IMR-90 (cell line): ENCODE measurements at regions not wholly inside any gene's neighbourhood (a gene's known extent, or its start where the extent isn't known, plus 50 kb on each side); places are given as distances from the start of the nearest gene placed in this dataset.

Experiments
- ATAC-seq: fragments of 200-7000 bp; cut with Tn5 transposase; 2 replicates; pipeline ENCODE4 v1.9.1; 2020; ENCODE audit warnings: low read depth, mild to moderate bottlenecking, moderate library complexity
- BruUV-seq: library from RNA; stranded (reverse); fragments of 400-500 nt; replicated peaks from 2 replicates; lab custom pipeline; 2021; lab: Mats Ljungman, UMichigan
- CTCF ChIA-PET: fragments of 300-600 bp; formaldehyde crosslinking; extraction: SDS; loops from one replicate; lab custom pipeline; 2021; ENCODE audit warnings: antibody characterized with exemption; lab: Yijun Ruan, JAX
- POLR2A ChIA-PET: fragments of 300-600 bp; sonication (Branson Sonifier 250); formaldehyde crosslinking; loops from one replicate; lab custom pipeline; 2022; ENCODE audit warnings: antibody characterized with exemption; ENCODE audit not compliant: unreplicated experiment; lab: Charles Lee
- DNase-seq: peaks from one replicate; pipeline ENCODE4 v3.0.0; 2013
- H2AFZ ChIP-seq: replicated peaks from 2 replicates; pipeline ENCODE3; 2013; ENCODE audit warnings: low read length, mild to moderate bottlenecking; ENCODE audit not compliant: poor library complexity
- H2AK5ac ChIP-seq: 2 replicates; pipeline ENCODE4 v1.6.1; 2013; ENCODE audit warnings: low read depth, low read length, inconsistent platforms
- H2AK9ac ChIP-seq: replicated peaks from 2 replicates; pipeline ENCODE3; 2013; ENCODE audit warnings: mild to moderate bottlenecking, low read depth, low read length, moderate library complexity; ENCODE audit not compliant: poor library complexity
- H2BK120ac ChIP-seq: 2 replicates; pipeline ENCODE4 v1.6.1; 2013; ENCODE audit warnings: low read depth, low read length, inconsistent platforms
- H2BK15ac ChIP-seq: 3 replicates; pipeline ENCODE4 v1.6.1; 2013; ENCODE audit warnings: low read depth, low read length, inconsistent platforms
- H2BK20ac ChIP-seq: 2 replicates; pipeline ENCODE4 v1.6.1; 2013; ENCODE audit warnings: low read depth, mild to moderate bottlenecking, inconsistent platforms, low read length, moderate library complexity
- H2BK5ac ChIP-seq: 2 replicates; pipeline ENCODE4 v1.6.1; 2013; ENCODE audit warnings: mild to moderate bottlenecking, low read depth, low read length, inconsistent platforms; ENCODE audit not compliant: poor library complexity, severe bottlenecking
- H3K14ac ChIP-seq: replicated peaks from 2 replicates; pipeline ENCODE4 v1.6.1; 2013; ENCODE audit warnings: low read depth, low read length, inconsistent platforms
- H3K18ac ChIP-seq: 2 replicates; pipeline ENCODE4 v1.6.1; 2013; ENCODE audit warnings: low read depth, low read length, control low read depth
- H3K23ac ChIP-seq: 2 replicates; pipeline ENCODE4 v1.6.1; 2013; ENCODE audit warnings: low read depth, low read length, inconsistent platforms
- H3K27ac ChIP-seq: 2 replicates; pipeline ENCODE4 v1.5.1; 2013; ENCODE audit warnings: mild to moderate bottlenecking, control low read depth, low read length; ENCODE audit not compliant: insufficient read depth
- H3K27me3 ChIP-seq: 2 replicates; pipeline ENCODE4 v1.6.1; 2013; ENCODE audit warnings: low read length; ENCODE audit not compliant: control insufficient read depth, insufficient read depth
- H3K36me3 ChIP-seq: 2 replicates; pipeline ENCODE4 v1.6.1; 2013; ENCODE audit warnings: low read length, mixed read lengths; ENCODE audit not compliant: control insufficient read depth, insufficient read depth
- H3K4ac ChIP-seq: 2 replicates; pipeline ENCODE4 v1.6.1; 2013; ENCODE audit warnings: low read depth, low read length, inconsistent platforms
- H3K4me1 ChIP-seq: 2 replicates; pipeline ENCODE4 v1.6.1; 2013; ENCODE audit warnings: low read length, mixed read lengths; ENCODE audit not compliant: control insufficient read depth, insufficient read depth
- H3K4me2 ChIP-seq: 2 replicates; pipeline ENCODE4 v1.6.1; 2013; ENCODE audit warnings: low read depth, mild to moderate bottlenecking, control low read depth, low read length, moderate library complexity
- H3K4me3 ChIP-seq: 2 replicates; pipeline ENCODE4 v1.5.1; 2013; ENCODE audit warnings: low read depth, mild to moderate bottlenecking, control low read depth, low read length, moderate library complexity; ENCODE audit not compliant: insufficient read depth
- H3K56ac ChIP-seq: 2 replicates; pipeline ENCODE4 v1.6.1; 2013; ENCODE audit warnings: low read length, inconsistent platforms; ENCODE audit not compliant: insufficient read depth; ENCODE audit errors: extremely low read depth
- H3K79me1 ChIP-seq, 2 experiments: 2 replicates each; pipeline ENCODE4 v1.6.1; 2013; ENCODE audit warnings: low read length in 2 of 2, inconsistent platforms in 1 of 2, low read depth in 1 of 2
- H3K9ac ChIP-seq: 2 replicates; pipeline ENCODE4 v1.6.1; 2013; ENCODE audit warnings: low read depth, low read length, control low read depth
- H3K9me1 ChIP-seq: 2 replicates; pipeline ENCODE4 v1.6.1; 2013; ENCODE audit warnings: low read length, inconsistent platforms; ENCODE audit not compliant: insufficient read depth
- H3K9me3 ChIP-seq: 2 replicates; pipeline ENCODE4 v1.6.1; 2013; ENCODE audit warnings: low read length; ENCODE audit not compliant: control insufficient read depth, insufficient read depth
- H4K20me1 ChIP-seq: 2 replicates; pipeline ENCODE4 v1.6.1; 2013; ENCODE audit warnings: low read length, inconsistent platforms; ENCODE audit not compliant: insufficient read depth
- H4K5ac ChIP-seq: 2 replicates; pipeline ENCODE4 v1.6.1; 2013; ENCODE audit warnings: mild to moderate bottlenecking, low read depth, low read length, control low read depth
- H4K8ac ChIP-seq, 2 experiments: 2 replicates each; pipeline ENCODE4 v1.6.1; 2013; ENCODE audit warnings: low read depth in 2 of 2, low read length in 2 of 2, control low read depth in 1 of 2, inconsistent platforms in 1 of 2
- H4K91ac ChIP-seq: 2 replicates; pipeline ENCODE4 v1.6.1; 2013; ENCODE audit warnings: low read depth, low read length, inconsistent platforms; ENCODE audit not compliant: insufficient read depth
- CHD1 ChIP-seq: IDR thresholded peaks from 2 replicates; pipeline ENCODE4 v1.6.1; 2012; ENCODE audit warnings: low read depth, low read length, improper control_type of control experiment
- CTCF ChIP-seq: conservative IDR thresholded peaks from 2 replicates; pipeline ENCODE4 v1.5.1; 2012; ENCODE audit warnings: mild to moderate bottlenecking, low read depth, low read length, improper control_type of control experiment
- WGBS, 2 experiments: methylation state at CpG; one replicate each; pipeline versions ENCODE4 v1.1.5 to v1.1.7; 2013; ENCODE audit warnings: missing lambda C conversion rate in 2 of 2; ENCODE audit not compliant: insufficient read length in 1 of 2; ENCODE audit errors: extremely low coverage in 2 of 2; 5-methylcytosine and 5-hydroxymethylcytosine counted together
- dilution Hi-C: fragments of 300-500 bp; cut with HindIII; formaldehyde crosslinking; loops from one replicate; pipeline ENCODE4 v1.14.3; 2018; ENCODE audit warnings: low sequenced_read_pairs; ENCODE audit not compliant: unreplicated experiment
- in situ Hi-C: fragments of 300-500 bp; cut with MboI; formaldehyde crosslinking; loops from 3 replicates; pipeline ENCODE4 v1.14.3; 2019; ENCODE audit warnings: low sequenced_read_pairs, inconsistent platforms, mixed read lengths
- intact Hi-C: fragments of 100-400 bp; cut with micrococcal nuclease; formaldehyde crosslinking; loops from 2 replicates; pipeline ENCODE4 v1.10.0; 2022

GRCh38 chr10:43958964-43959363, 310.3 kb upstream of the ZNF32 start:
- Histone ChIP-seq H3K4ac (no peak overlapping the region), H2BK5ac (no peak overlapping the region), H3K4me3 (no peak overlapping the region), H4K8ac (no peak overlapping the region), H4K91ac (no peak overlapping the region), H3K27me3 (peaks cover 25% of the 10 kb centered on the region), H3K9ac (no peak overlapping the region), H3K27ac (no peak overlapping the region), H3K9me3 (no peaks in the 10 kb centered on the region), H3K23ac (no peak overlapping the region), H3K4me1 (peaks cover 7% of the 10 kb centered on the region; the same call in 1 of the 2 replicates), H4K5ac (no peak overlapping the region), H2BK20ac (no peak overlapping the region), H3K9me1 (peaks cover 8% of the 10 kb centered on the region; the same call in 1 of the 2 replicates), H3K36me3 (no peaks in the 10 kb centered on the region), H3K79me1 (no peaks in the 10 kb centered on the region), H2AK5ac (no peak overlapping the region), H3K4me2 (no peak overlapping the region), H3K14ac (no peak overlapping the region), H4K20me1 (no peaks in the 10 kb centered on the region), H2AFZ (no peak overlapping the region), H3K18ac (no peak overlapping the region), H2BK120ac (no peak overlapping the region), H3K56ac (no peak overlapping the region), H2AK9ac (no peak overlapping the region), H2BK15ac (no peak overlapping the region)
- DNase-seq (no peak), ATAC-seq (no peak)
- BruUV-seq, result no TSS peak
- dilution Hi-C loops, result no loop called here
- 100% methylated on average over 3 of the region's 6 CpGs; no CpG with 5 or more reads in 1 of the 2 experiments for WGBS, 2 experiments
- ChIA-PET POLR2A (no interaction called here), CTCF (no interaction called here)
- in situ Hi-C loops, result no loop called here
- TF ChIP-seq CTCF (no peak), CHD1 (no peak)
- intact Hi-C loops, result no loop called here
